Endodermal cell (in vitro differentiated cells): ENCODE measurements at regions not wholly inside any gene's neighbourhood (a gene's known extent, or its start where the extent isn't known, plus 50 kb on each side); places are given as distances from the start of the nearest gene placed in this dataset.

Experiments
- DNase-seq: peaks from one replicate; pipeline ENCODE4 v3.0.0-alpha.2; 2017
- H3K27ac ChIP-seq: 2 replicates; pipeline ENCODE4 v1.5.1; 2013; ENCODE audit warnings: mild to moderate bottlenecking, low read depth, low read length, moderate library complexity
- H3K27me3 ChIP-seq: 2 replicates; pipeline ENCODE4 v1.6.1; 2013; ENCODE audit warnings: mild to moderate bottlenecking, low read length, moderate library complexity; ENCODE audit not compliant: insufficient read depth, control insufficient read depth, poor library complexity, severe bottlenecking
- H3K36me3 ChIP-seq: 2 replicates; pipeline ENCODE4 v1.7.0; 2013; ENCODE audit warnings: mild to moderate bottlenecking, low read length, moderate library complexity; ENCODE audit not compliant: control insufficient read depth, insufficient read depth
- H3K4me1 ChIP-seq: one replicate; pipeline ENCODE4 v1.7.0; 2013; ENCODE audit warnings: low read length; ENCODE audit not compliant: control insufficient read depth, insufficient read depth
- H3K4me3 ChIP-seq: 2 replicates; pipeline ENCODE4 v1.5.1; 2013; ENCODE audit warnings: mild to moderate bottlenecking, low read length, moderate library complexity
- H3K9ac ChIP-seq: 2 replicates; pipeline ENCODE4 v1.6.1; 2013; ENCODE audit warnings: mild to moderate bottlenecking, low read length, moderate library complexity; ENCODE audit not compliant: poor library complexity, severe bottlenecking; ENCODE audit errors: extremely low read depth
- H3K9me3 ChIP-seq: 2 replicates; pipeline ENCODE4 v1.6.1; 2013; ENCODE audit warnings: mild to moderate bottlenecking, low read length, moderate library complexity; ENCODE audit not compliant: control insufficient read depth
- H3K27ac Mint-ChIP-seq: 2 replicates; pipeline ENCODE4 v1.8.0; 2020; ENCODE audit warnings: mixed read lengths
- H3K27me3 Mint-ChIP-seq: 2 replicates; pipeline ENCODE4 v1.8.0; 2021; ENCODE audit warnings: mild to moderate bottlenecking, mixed read lengths; ENCODE audit not compliant: insufficient read depth
- H3K36me3 Mint-ChIP-seq: 2 replicates; pipeline ENCODE4 v1.8.0; 2020; ENCODE audit warnings: low read depth, mixed read lengths
- H3K4me1 Mint-ChIP-seq: 2 replicates; pipeline ENCODE4 v1.8.0; 2020; ENCODE audit warnings: mixed read lengths
- H3K4me3 Mint-ChIP-seq: 2 replicates; pipeline ENCODE4 v1.8.0; 2020; ENCODE audit warnings: mild to moderate bottlenecking, moderate library complexity, mixed read lengths
- H3K9me3 Mint-ChIP-seq: 2 replicates; pipeline ENCODE4 v1.8.0; 2020; ENCODE audit warnings: mild to moderate bottlenecking, mixed read lengths
- WGBS, 2 experiments: methylation state at CpG; one replicate each; pipeline versions ENCODE4 v1.1.5 to v1.1.7; 2013; ENCODE audit warnings: missing lambda C conversion rate in 2 of 2, mixed read lengths in 1 of 2; ENCODE audit not compliant: insufficient coverage in 1 of 2, insufficient read length in 1 of 2; 5-methylcytosine and 5-hydroxymethylcytosine counted together
- TF ChIP-seq, protein P1 (sequence below): fragments of 200-600 bp; sonication (generic); conservative IDR thresholded peaks from 2 replicates; pipeline ENCODE4 v1.5.0; 2021; ENCODE audit warnings: antibody characterized with exemption, mild to moderate bottlenecking

DNA sequence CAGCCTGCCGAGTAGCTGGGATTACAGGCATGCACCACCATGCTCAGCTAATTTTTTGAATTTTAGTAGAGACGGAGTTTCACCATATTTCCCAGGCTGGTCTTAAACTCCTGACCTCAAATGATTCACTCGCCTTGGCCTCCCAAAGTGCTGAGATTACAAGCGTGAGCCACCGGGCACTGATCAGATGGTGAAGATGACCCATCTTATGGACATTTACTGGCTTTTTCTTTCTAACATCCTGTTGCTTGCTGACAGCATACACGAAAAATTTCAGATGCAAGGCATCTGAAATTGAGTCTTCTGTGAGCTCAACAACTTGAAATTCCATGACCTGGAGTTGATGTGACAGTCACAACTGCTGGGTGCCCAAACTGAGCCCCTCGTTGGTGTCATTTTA, 859.5 kb upstream of the CNTNAP5 start:
- no peak for DNase-seq
- Histone ChIP-seq H3K4me1 (no peaks in the 10 kb centered on the region), H3K36me3 (no peaks in the 10 kb centered on the region), H3K27ac (no peak overlapping the region), H3K9me3 (no peaks in the 10 kb centered on the region), H3K9ac (no peak overlapping the region), H3K4me3 (no peak overlapping the region), H3K27me3 (no peaks in the 10 kb centered on the region)
- H3K36me3 Mint-ChIP-seq, result no peaks in the 10 kb centered on the region
- no peak overlapping the region for H3K4me3 Mint-ChIP-seq
- H3K4me1 Mint-ChIP-seq, result no peaks in the 10 kb centered on the region
- WGBS, 2 experiments, result 80 to 81% methylated on average over 6 to 7 of the region's 7 CpGs
- H3K27me3 Mint-ChIP-seq, result no peaks in the 10 kb centered on the region
- peaks cover 3% of the 10 kb centered on the region for H3K9me3 Mint-ChIP-seq
- no peak overlapping the region for H3K27ac Mint-ChIP-seq
- TF ChIP-seq, protein P1, sequence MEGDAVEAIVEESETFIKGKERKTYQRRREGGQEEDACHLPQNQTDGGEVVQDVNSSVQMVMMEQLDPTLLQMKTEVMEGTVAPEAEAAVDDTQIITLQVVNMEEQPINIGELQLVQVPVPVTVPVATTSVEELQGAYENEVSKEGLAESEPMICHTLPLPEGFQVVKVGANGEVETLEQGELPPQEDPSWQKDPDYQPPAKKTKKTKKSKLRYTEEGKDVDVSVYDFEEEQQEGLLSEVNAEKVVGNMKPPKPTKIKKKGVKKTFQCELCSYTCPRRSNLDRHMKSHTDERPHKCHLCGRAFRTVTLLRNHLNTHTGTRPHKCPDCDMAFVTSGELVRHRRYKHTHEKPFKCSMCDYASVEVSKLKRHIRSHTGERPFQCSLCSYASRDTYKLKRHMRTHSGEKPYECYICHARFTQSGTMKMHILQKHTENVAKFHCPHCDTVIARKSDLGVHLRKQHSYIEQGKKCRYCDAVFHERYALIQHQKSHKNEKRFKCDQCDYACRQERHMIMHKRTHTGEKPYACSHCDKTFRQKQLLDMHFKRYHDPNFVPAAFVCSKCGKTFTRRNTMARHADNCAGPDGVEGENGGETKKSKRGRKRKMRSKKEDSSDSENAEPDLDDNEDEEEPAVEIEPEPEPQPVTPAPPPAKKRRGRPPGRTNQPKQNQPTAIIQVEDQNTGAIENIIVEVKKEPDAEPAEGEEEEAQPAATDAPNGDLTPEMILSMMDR, result no peak

- no peaks in the 10 kb centered on the region for H3K27me3 Mint-ChIP-seq
- TF ChIP-seq, protein P1, result no peak
- DNase-seq, result peak; percentile 51
Measured at GRCh38 chr2:123179526-123179925, 845.6 kb upstream of the CNTNAP5 start.

GRCh38 chr2:123195957-123196356, 829.1 kb upstream of the CNTNAP5 start:
- no peaks in the 10 kb centered on the region for H3K27me3 ChIP-seq
- Mint-ChIP-seq H3K4me1 (no peaks in the 10 kb centered on the region), H3K9me3 (no peaks in the 10 kb centered on the region), H3K27ac (no peak overlapping the region), H3K27me3 (no peaks in the 10 kb centered on the region), H3K4me3 (no peak overlapping the region), H3K36me3 (no peaks in the 10 kb centered on the region)
- H3K4me1 ChIP-seq, result no peaks in the 10 kb centered on the region
- H3K36me3 ChIP-seq, result no peaks in the 10 kb centered on the region
- DNase-seq, result no peak
- TF ChIP-seq, protein P1, result no peak
- H3K4me3 ChIP-seq, result no peak overlapping the region
- H3K27ac ChIP-seq, result no peak overlapping the region
- no peaks in the 10 kb centered on the region for H3K9me3 ChIP-seq
- 96% methylated on average over 4 of the region's 4 CpGs; no CpG with 5 or more reads in 1 of the 2 experiments for WGBS, 2 experiments
- H3K9ac ChIP-seq, result no peak overlapping the region

More at GRCh38 chr2:123179526-123179925, 845.6 kb upstream of the CNTNAP5 start:
- H3K9me3 Mint-ChIP-seq, result no peaks in the 10 kb centered on the region
- H3K9me3 ChIP-seq, result peaks cover 9% of the 10 kb centered on the region
- H3K36me3 Mint-ChIP-seq, result no peaks in the 10 kb centered on the region
- WGBS, 2 experiments, result 78 to 81% methylated on average over 3 of the region's 3 CpGs
- no peaks in the 10 kb centered on the region for H3K36me3 ChIP-seq
- H3K4me1 ChIP-seq, result peaks cover 2% of the 10 kb centered on the region
- H3K27ac Mint-ChIP-seq, result no peak overlapping the region
- H3K27ac ChIP-seq, result no peak overlapping the region
- H3K4me3 Mint-ChIP-seq, result no peak overlapping the region
- H3K9ac ChIP-seq, result no peak overlapping the region
- H3K4me1 Mint-ChIP-seq, result no peaks in the 10 kb centered on the region
- H3K4me3 ChIP-seq, result no peak overlapping the region
- H3K27me3 ChIP-seq, result no peaks in the 10 kb centered on the region
